HG02981 (cell line): ENCODE measurements at regions not wholly inside any gene's neighbourhood (a gene's known extent, or its start where the extent isn't known, plus 50 kb on each side); places are given as distances from the start of the nearest gene placed in this dataset.

Experiments
- ATAC-seq: cut with Tn5 transposase; IDR thresholded peaks from one replicate; pipeline ENCODE4 v1.9.1; 2021; ENCODE audit warnings: mild to moderate bottlenecking, moderate library complexity; ENCODE audit not compliant: unreplicated experiment

GRCh38 chr10:78739444-78740053 is 329.2 kb upstream of the ZMIZ1 start:
- ATAC-seq, result no peak

GRCh38 chr10:78740976-78741915 is 327.5 kb upstream of the ZMIZ1 start:
- no peak for ATAC-seq

GRCh38 chr10:78742406-78742729 is 326.4 kb upstream of the ZMIZ1 start:
- ATAC-seq, result no peak

- ATAC-seq, result no peak
Observed at GRCh38 chr10:78742730-78743615, 325.8 kb upstream of the ZMIZ1 start.

GRCh38 chr10:78744056-78744455 is 324.7 kb upstream of the ZMIZ1 start:
- no peak for ATAC-seq

- no peak for ATAC-seq
Observed at GRCh38 chr10:78744491-78745090, 324.2 kb upstream of the ZMIZ1 start.

- ATAC-seq, result no peak
Observed at GRCh38 chr10:78745441-78745840, 323.3 kb upstream of the ZMIZ1 start.

GRCh38 chr10:78746155-78746763 is 322.5 kb upstream of the ZMIZ1 start:
- no peak for ATAC-seq

GRCh38 chr10:78747401-78748234 is 321.1 kb upstream of the ZMIZ1 start:
- no peak for ATAC-seq

- ATAC-seq, result no peak
Observed at GRCh38 chr10:78748235-78748533, 320.6 kb upstream of the ZMIZ1 start.

- no peak for ATAC-seq
Observed at GRCh38 chr10:78749200-78749599, 319.6 kb upstream of the ZMIZ1 start.

GRCh38 chr10:78749898-78750297 is 318.9 kb upstream of the ZMIZ1 start:
- no peak for ATAC-seq

GRCh38 chr10:78750418-78750817 is 318.3 kb upstream of the ZMIZ1 start:
- no peak for ATAC-seq

- ATAC-seq, result no peak
Observed at GRCh38 chr10:78751716-78752115, 317.1 kb upstream of the ZMIZ1 start.

- no peak for ATAC-seq
Observed at GRCh38 chr10:78752221-78752620, 316.5 kb upstream of the ZMIZ1 start.

GRCh38 chr10:78752708-78753107 is 316.1 kb upstream of the ZMIZ1 start:
- ATAC-seq, result no peak

GRCh38 chr10:78754269-78755062 is 314.3 kb upstream of the ZMIZ1 start:
- no peak for ATAC-seq

- ATAC-seq, result no peak
Observed at GRCh38 chr10:78755063-78755701, 313.6 kb upstream of the ZMIZ1 start.
